GM12874 (cell line): ENCODE measurements at regions not wholly inside any gene's neighbourhood (a gene's known extent, or its start where the extent isn't known, plus 50 kb on each side); places are given as distances from the start of the nearest gene placed in this dataset.

Experiments
- CTCF ChIP-seq: IDR thresholded peaks from 2 replicates; pipeline ENCODE4 v1.5.1; 2011; ENCODE audit warnings: low read depth, mild to moderate bottlenecking, control low read depth, low read length, moderate library complexity; ENCODE audit not compliant: insufficient read depth

GRCh38 chr5:145441228-145441627, 393.9 kb downstream of the PRELID2 start:
- no peak for TF ChIP-seq CTCF

- TF ChIP-seq CTCF: no peak
Observed at GRCh38 chr5:145437627-145438026, 397.5 kb downstream of the PRELID2 start.

GRCh38 chr5:145433077-145433476, 402.1 kb downstream of the PRELID2 start:
- TF ChIP-seq CTCF: no peak

- no peak for TF ChIP-seq CTCF
Observed at GRCh38 chr5:145429170-145429569, 406.0 kb downstream of the PRELID2 start.

GRCh38 chr5:145408048-145408341, 427.1 kb downstream of the PRELID2 start:
- no peak for TF ChIP-seq CTCF

- TF ChIP-seq CTCF: no peak
Observed at GRCh38 chr5:145407300-145408047, 427.7 kb downstream of the PRELID2 start.

GRCh38 chr5:145403992-145404391, 431.1 kb downstream of the PRELID2 start:
- TF ChIP-seq CTCF: no peak
